ENCODE measurements at regions not wholly inside any gene's neighbourhood (a gene's known extent, or its start where the extent isn't known, plus 50 kb on each side); places are given as distances from the start of the nearest gene placed in this dataset.

GRCh38 chr1:166343276-166343675 is 176.5 kb upstream of the FAM78B start:
- no peaks in the 10 kb centered on the region for H3K27me3 ChIP-seq (ENCODE audit: control insufficient read depth in 5 of 5, insufficient read depth in 4 of 5, low read length in 5 of 5)
- peaks cover 0 to 9% (median 0%) of the 10 kb centered on the region in 5 donors for H3K9me3 ChIP-seq (ENCODE audit: control insufficient read depth in 5 of 5, low read length in 5 of 5)
- no peak overlapping the region for H3K27ac ChIP-seq (ENCODE audit: low read depth, low read length)
- no peaks in the 10 kb centered on the region for H3K36me3 ChIP-seq (ENCODE audit: control insufficient read depth in 5 of 5, insufficient read depth in 5 of 5, low read length in 5 of 5)
- no peak overlapping the region for H3K4me3 ChIP-seq (ENCODE audit: low read depth in 1 of 5, low read length in 5 of 5)
- H3K4me1 ChIP-seq (ENCODE audit: control insufficient read depth in 5 of 5, insufficient read depth in 5 of 5, low read length in 5 of 5): no peaks in the 10 kb centered on the region
- H3K9ac ChIP-seq (ENCODE audit: low read length in 5 of 5): no peak overlapping the region

GRCh38 chr1:166350490-166350889 is 183.7 kb upstream of the FAM78B start:
- H3K27ac ChIP-seq (ENCODE audit: low read depth, low read length): no peak overlapping the region
- peaks cover 0 to 9% (median 7%) of the 10 kb centered on the region in 5 donors for H3K4me1 ChIP-seq (ENCODE audit: control insufficient read depth in 5 of 5, insufficient read depth in 5 of 5, low read length in 5 of 5)
- H3K9me3 ChIP-seq (ENCODE audit: control insufficient read depth in 5 of 5, low read length in 5 of 5): peaks cover 0 to 9% (median 0%) of the 10 kb centered on the region in 5 donors
- H3K9ac ChIP-seq (ENCODE audit: low read length in 5 of 5): no peak overlapping the region
- H3K4me3 ChIP-seq (ENCODE audit: low read depth in 1 of 5, low read length in 5 of 5): no peak overlapping the region
- no peaks in the 10 kb centered on the region for H3K36me3 ChIP-seq (ENCODE audit: control insufficient read depth in 5 of 5, insufficient read depth in 5 of 5, low read length in 5 of 5)
- H3K27me3 ChIP-seq (ENCODE audit: control insufficient read depth in 5 of 5, insufficient read depth in 4 of 5, low read length in 5 of 5): no peaks in the 10 kb centered on the region

- Histone ChIP-seq H3K27me3 (ENCODE audit: control insufficient read depth in 5 of 5, insufficient read depth in 4 of 5, low read length in 5 of 5) (no peaks in the 10 kb centered on the region), H3K9ac (ENCODE audit: low read length in 5 of 5) (no peak overlapping the region), H3K4me3 (ENCODE audit: low read depth in 1 of 5, low read length in 5 of 5) (no peak overlapping the region)
Observed at GRCh38 chr1:166351676-166352075, 184.9 kb upstream of the FAM78B start.

GRCh38 chr1:166353213-166353612 is 186.4 kb upstream of the FAM78B start:
- Histone ChIP-seq H3K36me3 (ENCODE audit: control insufficient read depth in 5 of 5, insufficient read depth in 5 of 5, low read length in 5 of 5) (no peaks in the 10 kb centered on the region), H3K9me3 (ENCODE audit: control insufficient read depth in 5 of 5, low read length in 5 of 5) (no peaks in the 10 kb centered on the region), H3K4me1 (ENCODE audit: control insufficient read depth in 5 of 5, insufficient read depth in 5 of 5, low read length in 5 of 5) (peaks cover 0 to 9% (median 7%) of the 10 kb centered on the region in 5 donors), H3K4me3 (ENCODE audit: low read depth in 1 of 5, low read length in 5 of 5) (no peak overlapping the region), H3K27ac (ENCODE audit: low read depth, low read length) (no peak overlapping the region), H3K27me3 (ENCODE audit: control insufficient read depth in 5 of 5, insufficient read depth in 4 of 5, low read length in 5 of 5) (no peaks in the 10 kb centered on the region), H3K9ac (ENCODE audit: low read length in 5 of 5) (no peak overlapping the region)

More at GRCh38 chr1:166351676-166352075, 184.9 kb upstream of the FAM78B start:
- Histone ChIP-seq H3K27ac (ENCODE audit: low read depth, low read length) (no peak overlapping the region), H3K36me3 (ENCODE audit: control insufficient read depth in 5 of 5, insufficient read depth in 5 of 5, low read length in 5 of 5) (no peaks in the 10 kb centered on the region), H3K9me3 (ENCODE audit: control insufficient read depth in 5 of 5, low read length in 5 of 5) (peaks cover 0 to 9% (median 0%) of the 10 kb centered on the region in 5 donors), H3K4me1 (ENCODE audit: control insufficient read depth in 5 of 5, insufficient read depth in 5 of 5, low read length in 5 of 5) (peaks cover 0 to 9% (median 7%) of the 10 kb centered on the region in 5 donors)

GRCh38 chr1:166354406-166354805 is 187.6 kb upstream of the FAM78B start:
- no peak overlapping the region for H3K9ac ChIP-seq (ENCODE audit: low read length in 5 of 5)
- H3K9me3 ChIP-seq (ENCODE audit: control insufficient read depth in 5 of 5, low read length in 5 of 5): no peaks in the 10 kb centered on the region
- H3K27ac ChIP-seq (ENCODE audit: low read depth, low read length): no peak overlapping the region
- H3K27me3 ChIP-seq (ENCODE audit: control insufficient read depth in 5 of 5, insufficient read depth in 4 of 5, low read length in 5 of 5): peaks cover 0 to 4% (median 0%) of the 10 kb centered on the region in 5 donors
- H3K36me3 ChIP-seq (ENCODE audit: control insufficient read depth in 5 of 5, insufficient read depth in 5 of 5, low read length in 5 of 5): no peaks in the 10 kb centered on the region
- peaks cover 0 to 9% (median 7%) of the 10 kb centered on the region in 5 donors for H3K4me1 ChIP-seq (ENCODE audit: control insufficient read depth in 5 of 5, insufficient read depth in 5 of 5, low read length in 5 of 5)
- H3K4me3 ChIP-seq (ENCODE audit: low read depth in 1 of 5, low read length in 5 of 5): no peak overlapping the region

- no peaks in the 10 kb centered on the region for H3K4me1 ChIP-seq (ENCODE audit: control insufficient read depth in 5 of 5, insufficient read depth in 5 of 5, low read length in 5 of 5)
- H3K9me3 ChIP-seq (ENCODE audit: control insufficient read depth in 5 of 5, low read length in 5 of 5): peaks cover 0 to 3% (median 0%) of the 10 kb centered on the region in 5 donors
- no peaks in the 10 kb centered on the region for H3K27me3 ChIP-seq (ENCODE audit: control insufficient read depth in 5 of 5, insufficient read depth in 4 of 5, low read length in 5 of 5)
- no peak overlapping the region for H3K4me3 ChIP-seq (ENCODE audit: low read depth in 1 of 5, low read length in 5 of 5)
- no peak overlapping the region for H3K27ac ChIP-seq (ENCODE audit: low read depth, low read length)
- H3K36me3 ChIP-seq (ENCODE audit: control insufficient read depth in 5 of 5, insufficient read depth in 5 of 5, low read length in 5 of 5): no peaks in the 10 kb centered on the region
- H3K9ac ChIP-seq (ENCODE audit: low read length in 5 of 5): no peak overlapping the region
Observed at GRCh38 chr1:166365081-166365480, 198.3 kb upstream of the FAM78B start.

GRCh38 chr1:166368030-166368429 is 201.2 kb upstream of the FAM78B start:
- Histone ChIP-seq H3K36me3 (ENCODE audit: control insufficient read depth in 5 of 5, insufficient read depth in 5 of 5, low read length in 5 of 5) (no peaks in the 10 kb centered on the region), H3K27me3 (ENCODE audit: control insufficient read depth in 5 of 5, insufficient read depth in 4 of 5, low read length in 5 of 5) (peaks cover 0 to 3% (median 0%) of the 10 kb centered on the region in 5 donors), H3K4me3 (ENCODE audit: low read depth in 1 of 5, low read length in 5 of 5) (no peak overlapping the region), H3K9ac (ENCODE audit: low read length in 5 of 5) (no peak overlapping the region), H3K27ac (ENCODE audit: low read depth, low read length) (no peak overlapping the region), H3K4me1 (ENCODE audit: control insufficient read depth in 5 of 5, insufficient read depth in 5 of 5, low read length in 5 of 5) (no peaks in the 10 kb centered on the region), H3K9me3 (ENCODE audit: control insufficient read depth in 5 of 5, low read length in 5 of 5) (peaks cover 0 to 3% (median 0%) of the 10 kb centered on the region in 5 donors)

GRCh38 chr1:166377896-166378295 is 211.1 kb upstream of the FAM78B start:
- peaks cover 0 to 2% (median 0%) of the 10 kb centered on the region in 5 donors for H3K4me1 ChIP-seq (ENCODE audit: control insufficient read depth in 5 of 5, insufficient read depth in 5 of 5, low read length in 5 of 5)
- no peaks in the 10 kb centered on the region for H3K36me3 ChIP-seq (ENCODE audit: control insufficient read depth in 5 of 5, insufficient read depth in 5 of 5, low read length in 5 of 5)
- no peaks in the 10 kb centered on the region for H3K9me3 ChIP-seq (ENCODE audit: control insufficient read depth in 5 of 5, low read length in 5 of 5)
- no peaks in the 10 kb centered on the region for H3K27me3 ChIP-seq (ENCODE audit: control insufficient read depth in 5 of 5, insufficient read depth in 4 of 5, low read length in 5 of 5)
- H3K4me3 ChIP-seq (ENCODE audit: low read depth in 1 of 5, low read length in 5 of 5): no peak overlapping the region
- no peak overlapping the region for H3K27ac ChIP-seq (ENCODE audit: low read depth, low read length)
- H3K9ac ChIP-seq (ENCODE audit: low read length in 5 of 5): no peak overlapping the region

GRCh38 chr1:166378805-166379204 is 212.0 kb upstream of the FAM78B start:
- H3K36me3 ChIP-seq (ENCODE audit: control insufficient read depth in 5 of 5, insufficient read depth in 5 of 5, low read length in 5 of 5): no peaks in the 10 kb centered on the region
- no peaks in the 10 kb centered on the region for H3K27me3 ChIP-seq (ENCODE audit: control insufficient read depth in 5 of 5, insufficient read depth in 4 of 5, low read length in 5 of 5)
- H3K4me1 ChIP-seq (ENCODE audit: control insufficient read depth in 5 of 5, insufficient read depth in 5 of 5, low read length in 5 of 5): peaks cover 0 to 2% (median 0%) of the 10 kb centered on the region in 5 donors
- H3K4me3 ChIP-seq (ENCODE audit: low read depth in 1 of 5, low read length in 5 of 5): no peak overlapping the region
- no peaks in the 10 kb centered on the region for H3K9me3 ChIP-seq (ENCODE audit: control insufficient read depth in 5 of 5, low read length in 5 of 5)
- H3K9ac ChIP-seq (ENCODE audit: low read length in 5 of 5): no peak overlapping the region
- H3K27ac ChIP-seq (ENCODE audit: low read depth, low read length): no peak overlapping the region

- H3K27ac ChIP-seq (ENCODE audit: low read depth, low read length): no peak overlapping the region
- H3K36me3 ChIP-seq (ENCODE audit: control insufficient read depth in 5 of 5, insufficient read depth in 5 of 5, low read length in 5 of 5): no peaks in the 10 kb centered on the region
- no peak overlapping the region for H3K9ac ChIP-seq (ENCODE audit: low read length in 5 of 5)
- H3K4me3 ChIP-seq (ENCODE audit: low read depth in 1 of 5, low read length in 5 of 5): no peak overlapping the region
- H3K4me1 ChIP-seq (ENCODE audit: control insufficient read depth in 5 of 5, insufficient read depth in 5 of 5, low read length in 5 of 5): peaks cover 0 to 2% (median 0%) of the 10 kb centered on the region in 5 donors
- H3K9me3 ChIP-seq (ENCODE audit: control insufficient read depth in 5 of 5, low read length in 5 of 5): no peaks in the 10 kb centered on the region
- no peaks in the 10 kb centered on the region for H3K27me3 ChIP-seq (ENCODE audit: control insufficient read depth in 5 of 5, insufficient read depth in 4 of 5, low read length in 5 of 5)
Observed at GRCh38 chr1:166379447-166379846, 212.6 kb upstream of the FAM78B start.

- H3K27me3 ChIP-seq (ENCODE audit: control insufficient read depth in 5 of 5, insufficient read depth in 4 of 5, low read length in 5 of 5): no peaks in the 10 kb centered on the region
- H3K36me3 ChIP-seq (ENCODE audit: control insufficient read depth in 5 of 5, insufficient read depth in 5 of 5, low read length in 5 of 5): no peaks in the 10 kb centered on the region
- no peak overlapping the region for H3K4me3 ChIP-seq (ENCODE audit: low read depth in 1 of 5, low read length in 5 of 5)
- no peak overlapping the region for H3K27ac ChIP-seq (ENCODE audit: low read depth, low read length)
- H3K4me1 ChIP-seq (ENCODE audit: control insufficient read depth in 5 of 5, insufficient read depth in 5 of 5, low read length in 5 of 5): peaks cover 0 to 5% (median 0%) of the 10 kb centered on the region in 5 donors
- no peaks in the 10 kb centered on the region for H3K9me3 ChIP-seq (ENCODE audit: control insufficient read depth in 5 of 5, low read length in 5 of 5)
- H3K9ac ChIP-seq (ENCODE audit: low read length in 5 of 5): no peak overlapping the region
Observed at GRCh38 chr1:166383137-166383536, 216.3 kb upstream of the FAM78B start.
